GM12891 (cell line): ENCODE measurements at regions not wholly inside any gene's neighbourhood (a gene's known extent, or its start where the extent isn't known, plus 50 kb on each side); places are given as distances from the start of the nearest gene placed in this dataset.
"Not testable (repeated sequence)": the region's sequence is repeated elsewhere in the genome, so short reads cannot be mapped to it uniquely, and the experiment has no call there.

Experiments used
- PAX5 ChIP-seq: IDR thresholded peaks from 2 replicates; pipeline ENCODE4 v1.6.1; 2011; ENCODE audit warnings: low read length, moderate library complexity, mild to moderate bottlenecking; ENCODE audit not compliant: insufficient read depth, severe bottlenecking
- POLR2A ChIP-seq: IDR thresholded peaks from 2 replicates; pipeline ENCODE4 v1.6.1; 2011; ENCODE audit warnings: low read depth, low read length, control low read depth
- POLR2AphosphoS5 ChIP-seq: IDR thresholded peaks from 2 replicates; pipeline ENCODE4 v1.6.1; 2011; ENCODE audit warnings: low read depth, low read length, control low read depth
- POU2F2 ChIP-seq: IDR thresholded peaks from 2 replicates; pipeline ENCODE4 v1.6.1; 2011; ENCODE audit warnings: low read depth, mild to moderate bottlenecking, control low read depth, low read length, moderate library complexity
- SPI1 ChIP-seq: IDR thresholded peaks from 2 replicates; pipeline ENCODE4 v1.6.1; 2011; ENCODE audit warnings: low read depth, low read length, control low read depth
- TAF1 ChIP-seq: IDR thresholded peaks from 2 replicates; pipeline ENCODE4 v1.6.1; 2011; ENCODE audit warnings: low read depth, low read length, control low read depth

DNA sequence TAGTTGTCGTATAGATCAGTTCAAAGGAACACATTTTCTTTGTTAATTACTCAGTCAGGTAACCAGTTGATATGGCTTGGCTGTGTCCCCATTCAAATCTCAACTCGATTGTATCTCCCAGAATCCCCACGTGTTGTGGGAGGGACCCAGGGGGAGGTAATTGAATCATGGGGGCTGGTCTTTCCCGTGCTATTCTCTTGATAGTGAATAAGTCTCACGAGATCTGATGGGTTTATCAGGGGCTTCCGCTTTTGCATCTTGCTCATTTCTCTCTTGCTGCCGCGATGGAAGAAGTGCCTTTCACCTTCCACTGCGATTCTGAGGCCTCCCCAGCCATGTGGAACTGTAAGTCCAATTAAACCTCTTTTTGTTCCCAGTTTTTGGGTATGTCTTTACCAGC lies 58.2 kb upstream of the RALGPS2 start:
- not testable (repeated sequence) for TF ChIP-seq POLR2A, TAF1, POLR2AphosphoS5, SPI1, PAX5, POU2F2
